SK-N-SH treated with all-trans-retinoic acid at 6 μM for 48 hours (cell line): ENCODE measurements at regions not wholly inside any gene's neighbourhood (a gene's known extent, or its start where the extent isn't known, plus 50 kb on each side); places are given as distances from the start of the nearest gene placed in this dataset.

Experiments used
- ATAC-seq: fragments of 200-7000 bp; cut with Tn5 transposase; 3 replicates; pipeline ENCODE4 v1.9.1; 2020; ENCODE audit warnings: mild to moderate bottlenecking, moderate library complexity
- ARNTL ChIP-seq: fragments of 450-650 bp; formaldehyde crosslinking; IDR thresholded peaks from 2 replicates; pipeline ENCODE4 v1.5.0; 2020; ENCODE audit warnings: low read depth, mild to moderate bottlenecking, moderate library complexity, borderline replicate concordance
- BACH2 ChIP-seq: fragments of 250-450 bp; sonication (Bioruptor Pico); IDR thresholded peaks from 2 replicates; pipeline ENCODE4 v1.9.0; 2021; ENCODE audit warnings: mild to moderate bottlenecking, borderline replicate concordance
- CSDC2 ChIP-seq: fragments of 250-450 bp; sonication (Bioruptor Pico); IDR thresholded peaks from 2 replicates; pipeline ENCODE4 v1.5.0; 2020; ENCODE audit warnings: mild to moderate bottlenecking, moderate library complexity
- ESRRG ChIP-seq: fragments of 250-450 bp; sonication (Bioruptor Pico); IDR thresholded peaks from 2 replicates; pipeline ENCODE4 v1.6.1; 2021; ENCODE audit warnings: mild to moderate bottlenecking
- GLIS3 ChIP-seq: fragments of 250-450 bp; sonication (Bioruptor Pico); IDR thresholded peaks from 2 replicates; pipeline ENCODE4 v1.5.0; 2020; ENCODE audit warnings: mild to moderate bottlenecking, moderate library complexity
- ISL1 ChIP-seq: fragments of 250-450 bp; sonication (Bioruptor Pico); IDR thresholded peaks from 2 replicates; pipeline ENCODE4 v2.1.2; 2022; ENCODE audit warnings: mild to moderate bottlenecking, moderate library complexity
- PPARA ChIP-seq: fragments of 250-450 bp; sonication (Bioruptor Pico); IDR thresholded peaks from 2 replicates; pipeline ENCODE4 v1.5.0; 2020; ENCODE audit warnings: mild to moderate bottlenecking, borderline replicate concordance
- SNAI2 ChIP-seq: fragments of 250-450 bp; sonication (Bioruptor Pico); IDR thresholded peaks from 2 replicates; pipeline ENCODE4 v1.5.0; 2020; ENCODE audit warnings: mild to moderate bottlenecking, moderate library complexity
- TCF4 ChIP-seq: fragments of 250-450 bp; sonication (Bioruptor Pico); IDR thresholded peaks from 2 replicates; pipeline ENCODE4 v1.8.0; 2021; ENCODE audit warnings: mild to moderate bottlenecking, moderate library complexity, borderline replicate concordance
- TOX ChIP-seq: fragments of 250-450 bp; sonication (Bioruptor Pico); IDR thresholded peaks from 2 replicates; pipeline ENCODE4 v1.8.0; 2021; ENCODE audit warnings: mild to moderate bottlenecking, moderate library complexity, borderline replicate concordance
- ZC3H10 ChIP-seq: fragments of 250-450 bp; sonication (Bioruptor Pico); IDR thresholded peaks from 2 replicates; pipeline ENCODE4 v1.5.1; 2021; ENCODE audit warnings: mild to moderate bottlenecking, moderate library complexity
- ZFP3 ChIP-seq: fragments of 250-450 bp; sonication (Bioruptor Pico); IDR thresholded peaks from 2 replicates; pipeline ENCODE4 v1.5.0; 2020; ENCODE audit warnings: mild to moderate bottlenecking, moderate library complexity
- ZNF565 ChIP-seq: fragments of 450-650 bp; formaldehyde crosslinking; conservative IDR thresholded peaks from 2 replicates; pipeline ENCODE4 v1.5.0; 2020; ENCODE audit warnings: low read depth, mild to moderate bottlenecking, moderate library complexity
- ZNF70 ChIP-seq: fragments of 450-650 bp; formaldehyde crosslinking; IDR thresholded peaks from 2 replicates; pipeline ENCODE4 v1.5.0; 2020; ENCODE audit warnings: mild to moderate bottlenecking, moderate library complexity
- ZNF8 ChIP-seq: fragments of 450-650 bp; formaldehyde crosslinking; IDR thresholded peaks from 2 replicates; pipeline ENCODE4 v1.5.0; 2020; ENCODE audit warnings: mild to moderate bottlenecking, moderate library complexity
- TF ChIP-seq, protein P1 (sequence below): fragments of 250-450 bp; sonication (Bioruptor Pico); IDR thresholded peaks from 2 replicates; pipeline ENCODE4 v1.8.0; 2020; ENCODE audit warnings: mild to moderate bottlenecking, moderate library complexity, borderline replicate concordance
- TF ChIP-seq, protein P2 (sequence below): fragments of 250-450 bp; sonication (Bioruptor Pico); IDR thresholded peaks from 2 replicates; pipeline ENCODE4 v1.5.0; 2020; ENCODE audit warnings: mild to moderate bottlenecking, moderate library complexity
- TF ChIP-seq, protein P3 (sequence below): fragments of 250-450 bp; sonication (Bioruptor Pico); IDR thresholded peaks from 2 replicates; pipeline ENCODE4 v1.5.1; 2020; ENCODE audit warnings: low read depth, mild to moderate bottlenecking, moderate library complexity
- TF ChIP-seq, protein P4 (sequence below): fragments of 250-450 bp; sonication (Bioruptor Pico); IDR thresholded peaks from 2 replicates; pipeline ENCODE4 v1.8.0; 2021; ENCODE audit warnings: low read depth, mild to moderate bottlenecking, moderate library complexity, borderline replicate concordance

DNA sequence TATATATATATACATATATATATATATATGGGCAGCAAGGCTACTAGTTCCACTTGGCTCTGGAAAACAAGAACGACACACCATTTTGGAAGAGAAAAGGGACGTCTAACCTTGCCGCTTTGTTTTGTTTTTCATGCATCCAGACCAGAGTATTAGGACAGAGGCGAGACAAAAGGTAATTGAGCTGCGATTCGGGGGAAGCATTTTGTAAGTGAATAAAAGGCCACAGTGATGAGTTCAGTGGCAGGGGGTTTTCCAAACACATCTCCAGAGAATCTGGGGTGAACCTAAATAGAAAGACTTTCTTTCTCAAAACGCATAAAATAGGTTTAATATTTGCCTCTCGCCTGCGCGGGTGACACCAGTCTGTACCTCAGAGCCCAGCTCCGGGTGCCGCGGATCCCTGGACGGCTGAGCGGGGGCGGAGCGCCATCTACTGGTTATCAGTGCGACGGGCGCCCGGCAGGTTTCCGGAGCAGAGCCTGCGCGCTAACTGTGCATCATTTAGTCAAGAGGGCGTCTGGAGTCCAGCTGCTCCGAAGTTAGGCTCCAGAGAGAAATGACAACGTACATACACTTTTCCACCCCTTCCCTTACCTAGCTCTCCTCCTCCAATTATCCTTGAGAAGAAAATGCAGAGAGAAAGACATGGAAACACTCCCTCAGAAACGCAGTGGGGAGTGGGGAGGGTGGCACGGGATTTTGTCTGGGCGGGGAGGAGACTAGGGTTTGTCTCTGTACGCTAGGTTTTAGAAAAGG lies 262.3 kb downstream of the TBC1D4 start:
- TF ChIP-seq ISL1 (CRISPR knock-in tag) (no peak), TCF4 (CRISPR knock-in tag) (peak; percentile 63; the same call in 1 of the 2 replicates)
- peak; percentile 98 for ATAC-seq

DNA sequence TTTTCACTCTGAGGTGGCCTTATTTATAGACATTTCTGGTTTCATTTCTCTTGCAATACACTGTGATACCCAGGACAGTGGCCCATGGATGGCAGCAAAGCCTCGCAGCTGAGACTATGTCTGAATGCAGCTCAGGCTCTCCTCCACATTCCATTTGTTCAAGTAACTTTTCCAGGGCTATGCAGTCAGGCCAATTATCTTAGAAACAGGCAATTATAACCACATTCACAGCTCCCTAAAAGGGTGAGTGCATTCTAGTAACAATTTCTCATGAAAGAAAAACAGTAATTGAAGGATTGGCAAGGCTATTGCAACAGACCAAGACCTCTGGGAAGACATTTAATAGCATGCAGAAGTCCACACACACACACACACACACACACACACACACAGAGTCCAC lies 264.0 kb downstream of the TBC1D4 start:
- ATAC-seq, result peak; percentile 60
- peak; percentile 30; the same call in 1 of the 2 replicates for TF ChIP-seq ISL1 (CRISPR knock-in tag)
- TF ChIP-seq, protein P1, sequence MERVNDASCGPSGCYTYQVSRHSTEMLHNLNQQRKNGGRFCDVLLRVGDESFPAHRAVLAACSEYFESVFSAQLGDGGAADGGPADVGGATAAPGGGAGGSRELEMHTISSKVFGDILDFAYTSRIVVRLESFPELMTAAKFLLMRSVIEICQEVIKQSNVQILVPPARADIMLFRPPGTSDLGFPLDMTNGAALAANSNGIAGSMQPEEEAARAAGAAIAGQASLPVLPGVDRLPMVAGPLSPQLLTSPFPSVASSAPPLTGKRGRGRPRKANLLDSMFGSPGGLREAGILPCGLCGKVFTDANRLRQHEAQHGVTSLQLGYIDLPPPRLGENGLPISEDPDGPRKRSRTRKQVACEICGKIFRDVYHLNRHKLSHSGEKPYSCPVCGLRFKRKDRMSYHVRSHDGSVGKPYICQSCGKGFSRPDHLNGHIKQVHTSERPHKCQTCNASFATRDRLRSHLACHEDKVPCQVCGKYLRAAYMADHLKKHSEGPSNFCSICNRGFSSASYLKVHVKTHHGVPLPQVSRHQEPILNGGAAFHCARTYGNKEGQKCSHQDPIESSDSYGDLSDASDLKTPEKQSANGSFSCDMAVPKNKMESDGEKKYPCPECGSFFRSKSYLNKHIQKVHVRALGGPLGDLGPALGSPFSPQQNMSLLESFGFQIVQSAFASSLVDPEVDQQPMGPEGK, result no peak

DNA sequence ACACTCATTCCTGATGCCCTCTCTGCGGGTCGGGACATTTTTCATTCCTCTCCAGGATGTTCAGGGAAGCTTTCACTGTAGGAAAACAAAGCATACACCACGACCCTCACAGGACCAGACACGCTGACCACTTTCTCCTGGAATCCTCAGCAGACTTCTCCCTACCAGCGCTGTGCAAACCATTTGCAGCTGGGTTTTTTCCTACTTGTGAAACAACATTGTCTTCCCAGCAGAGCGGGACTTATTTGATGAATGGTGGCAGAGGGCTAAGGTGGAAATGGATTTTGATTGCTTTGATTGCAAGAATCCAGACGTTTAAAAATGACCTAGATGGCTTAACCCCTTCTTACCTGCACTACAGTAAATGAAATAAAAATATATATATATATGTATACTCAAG lies 265.9 kb downstream of the TBC1D4 start:
- no peak for ATAC-seq
- TF ChIP-seq, protein P1, result no peak
- TF ChIP-seq ESRRG (CRISPR knock-in tag), result no peak
- no peak for TF ChIP-seq TCF4 (CRISPR knock-in tag)
- no peak for TF ChIP-seq ZNF70 (CRISPR knock-in tag)
- TF ChIP-seq ZNF8 (CRISPR knock-in tag), result no peak
- no peak for TF ChIP-seq ZNF565 (CRISPR knock-in tag)

DNA sequence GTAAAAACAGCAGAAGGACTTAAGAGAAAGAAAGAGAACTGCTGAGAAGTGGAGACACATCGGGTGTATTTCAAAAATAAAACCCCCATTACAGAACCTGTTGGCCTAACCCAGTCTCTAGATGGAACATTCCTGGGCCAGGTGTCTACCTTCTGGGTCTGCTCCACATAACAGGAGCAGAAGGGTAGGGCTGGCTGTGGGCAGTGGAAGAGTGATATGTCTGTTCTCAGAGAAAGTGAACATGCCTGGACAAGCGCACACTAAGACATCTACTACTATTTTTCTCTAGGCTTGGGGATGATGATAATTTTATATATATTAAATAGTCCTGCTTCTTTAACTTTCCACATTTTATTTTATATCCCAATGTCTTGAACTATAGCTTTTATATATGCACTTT lies 267.1 kb downstream of the TBC1D4 start:
- TF ChIP-seq PPARA (no peak), ZFP3 (CRISPR knock-in tag) (no peak), ZNF565 (CRISPR knock-in tag) (no peak)
- ATAC-seq, result no peak

DNA sequence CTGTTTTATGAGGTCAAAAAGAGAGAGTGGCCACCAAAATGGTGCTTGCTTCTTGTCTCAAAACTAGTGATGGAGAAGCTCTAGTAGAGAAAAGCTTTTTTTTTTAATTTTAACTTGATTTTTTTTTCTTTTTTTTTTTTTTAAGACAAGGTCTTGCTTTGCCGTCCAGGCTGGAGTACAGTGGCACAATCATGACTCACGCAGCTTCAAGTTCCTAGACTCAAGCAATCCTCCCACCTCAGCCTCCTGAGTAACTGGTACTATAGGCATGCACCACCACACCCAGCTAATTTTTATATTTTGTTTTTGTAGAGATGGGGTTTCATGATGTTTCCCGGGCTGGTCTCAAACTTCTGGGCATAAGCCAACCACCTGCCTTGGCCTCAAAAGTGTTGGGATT lies 279.0 kb downstream of the TBC1D4 start:
- TF ChIP-seq ZNF70 (CRISPR knock-in tag) (no peak), ARNTL (CRISPR knock-in tag) (no peak), GLIS3 (no peak), SNAI2 (CRISPR knock-in tag) (no peak), ZNF8 (CRISPR knock-in tag) (no peak), ESRRG (CRISPR knock-in tag) (no peak), ZNF565 (CRISPR knock-in tag) (no peak), PPARA (no peak), BACH2 (CRISPR knock-in tag) (no peak), ZC3H10 (CRISPR knock-in tag) (no peak), TCF4 (CRISPR knock-in tag) (no peak), TOX (CRISPR knock-in tag) (no peak), ISL1 (CRISPR knock-in tag) (no peak), CSDC2 (CRISPR knock-in tag) (no peak), ZFP3 (CRISPR knock-in tag) (no peak)
- TF ChIP-seq, protein P2, sequence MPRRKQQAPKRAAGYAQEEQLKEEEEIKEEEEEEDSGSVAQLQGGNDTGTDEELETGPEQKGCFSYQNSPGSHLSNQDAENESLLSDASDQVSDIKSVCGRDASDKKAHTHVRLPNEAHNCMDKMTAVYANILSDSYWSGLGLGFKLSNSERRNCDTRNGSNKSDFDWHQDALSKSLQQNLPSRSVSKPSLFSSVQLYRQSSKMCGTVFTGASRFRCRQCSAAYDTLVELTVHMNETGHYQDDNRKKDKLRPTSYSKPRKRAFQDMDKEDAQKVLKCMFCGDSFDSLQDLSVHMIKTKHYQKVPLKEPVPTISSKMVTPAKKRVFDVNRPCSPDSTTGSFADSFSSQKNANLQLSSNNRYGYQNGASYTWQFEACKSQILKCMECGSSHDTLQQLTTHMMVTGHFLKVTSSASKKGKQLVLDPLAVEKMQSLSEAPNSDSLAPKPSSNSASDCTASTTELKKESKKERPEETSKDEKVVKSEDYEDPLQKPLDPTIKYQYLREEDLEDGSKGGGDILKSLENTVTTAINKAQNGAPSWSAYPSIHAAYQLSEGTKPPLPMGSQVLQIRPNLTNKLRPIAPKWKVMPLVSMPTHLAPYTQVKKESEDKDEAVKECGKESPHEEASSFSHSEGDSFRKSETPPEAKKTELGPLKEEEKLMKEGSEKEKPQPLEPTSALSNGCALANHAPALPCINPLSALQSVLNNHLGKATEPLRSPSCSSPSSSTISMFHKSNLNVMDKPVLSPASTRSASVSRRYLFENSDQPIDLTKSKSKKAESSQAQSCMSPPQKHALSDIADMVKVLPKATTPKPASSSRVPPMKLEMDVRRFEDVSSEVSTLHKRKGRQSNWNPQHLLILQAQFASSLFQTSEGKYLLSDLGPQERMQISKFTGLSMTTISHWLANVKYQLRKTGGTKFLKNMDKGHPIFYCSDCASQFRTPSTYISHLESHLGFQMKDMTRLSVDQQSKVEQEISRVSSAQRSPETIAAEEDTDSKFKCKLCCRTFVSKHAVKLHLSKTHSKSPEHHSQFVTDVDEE, result no peak
- TF ChIP-seq, protein P1, result no peak
- TF ChIP-seq, protein P3, sequence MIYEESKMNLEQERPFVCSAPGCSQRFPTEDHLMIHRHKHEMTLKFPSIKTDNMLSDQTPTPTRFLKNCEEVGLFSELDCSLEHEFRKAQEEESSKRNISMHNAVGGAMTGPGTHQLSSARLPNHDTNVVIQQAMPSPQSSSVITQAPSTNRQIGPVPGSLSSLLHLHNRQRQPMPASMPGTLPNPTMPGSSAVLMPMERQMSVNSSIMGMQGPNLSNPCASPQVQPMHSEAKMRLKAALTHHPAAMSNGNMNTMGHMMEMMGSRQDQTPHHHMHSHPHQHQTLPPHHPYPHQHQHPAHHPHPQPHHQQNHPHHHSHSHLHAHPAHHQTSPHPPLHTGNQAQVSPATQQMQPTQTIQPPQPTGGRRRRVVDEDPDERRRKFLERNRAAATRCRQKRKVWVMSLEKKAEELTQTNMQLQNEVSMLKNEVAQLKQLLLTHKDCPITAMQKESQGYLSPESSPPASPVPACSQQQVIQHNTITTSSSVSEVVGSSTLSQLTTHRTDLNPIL, result no peak
- TF ChIP-seq, protein P4, sequence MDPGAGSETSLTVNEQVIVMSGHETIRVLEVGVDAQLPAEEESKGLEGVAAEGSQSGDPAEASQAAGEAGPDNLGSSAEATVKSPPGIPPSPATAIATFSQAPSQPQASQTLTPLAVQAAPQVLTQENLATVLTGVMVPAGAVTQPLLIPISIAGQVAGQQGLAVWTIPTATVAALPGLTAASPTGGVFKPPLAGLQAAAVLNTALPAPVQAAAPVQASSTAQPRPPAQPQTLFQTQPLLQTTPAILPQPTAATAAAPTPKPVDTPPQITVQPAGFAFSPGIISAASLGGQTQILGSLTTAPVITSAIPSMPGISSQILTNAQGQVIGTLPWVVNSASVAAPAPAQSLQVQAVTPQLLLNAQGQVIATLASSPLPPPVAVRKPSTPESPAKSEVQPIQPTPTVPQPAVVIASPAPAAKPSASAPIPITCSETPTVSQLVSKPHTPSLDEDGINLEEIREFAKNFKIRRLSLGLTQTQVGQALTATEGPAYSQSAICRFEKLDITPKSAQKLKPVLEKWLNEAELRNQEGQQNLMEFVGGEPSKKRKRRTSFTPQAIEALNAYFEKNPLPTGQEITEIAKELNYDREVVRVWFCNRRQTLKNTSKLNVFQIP (CRISPR knock-in tag), result no peak
- no peak for ATAC-seq
